ENCODE measurements at regions not wholly inside any gene's neighbourhood (a gene's known extent, or its start where the extent isn't known, plus 50 kb on each side); places are given as distances from the start of the nearest gene placed in this dataset.

- DNase-seq (ENCODE audit: low read depth, low spot score): no peak
- no peak for TF ChIP-seq ZNF274 (IDR thresholded peaks at IDR 0.05; ENCODE audit: low read depth, low read length)
- no peak for TF ChIP-seq YY1 (IDR thresholded peaks at IDR 0.05; ENCODE audit: insufficient read depth, insufficient read length)
- no peak for TF ChIP-seq SUZ12 (IDR thresholded peaks at IDR 0.05; ENCODE audit: extremely low read depth, insufficient read depth, insufficient read length)
- Histone ChIP-seq H3K36me3 (ENCODE audit: insufficient read depth, insufficient read length, low read length) (no peaks in the 10 kb centered on the region), H3K9me3 (ENCODE audit: insufficient read depth, low read length) (no peaks in the 10 kb centered on the region), H3K4me3 (ENCODE audit: insufficient read length, low read depth) (no peak overlapping the region), H3K9ac (ENCODE audit: insufficient read length, low read depth) (no peak overlapping the region), H3K27me3 (ENCODE audit: insufficient read depth, insufficient read length) (no peaks in the 10 kb centered on the region), H3K4me1 (ENCODE audit: insufficient read depth, insufficient read length) (no peaks in the 10 kb centered on the region)
Observed at GRCh38 chr4:145381163-145381562, 100.5 kb upstream of the SMAD1 start.

GRCh38 chr4:145380123-145380522 lies 101.5 kb upstream of the SMAD1 start:
- no peak overlapping the region for H3K4me3 ChIP-seq (ENCODE audit: insufficient read length, low read depth)
- no peak for DNase-seq (ENCODE audit: low read depth, low spot score)
- no peak overlapping the region for H3K9ac ChIP-seq (ENCODE audit: insufficient read length, low read depth)
- H3K36me3 ChIP-seq (ENCODE audit: insufficient read depth, insufficient read length, low read length): no peaks in the 10 kb centered on the region
- H3K27me3 ChIP-seq (ENCODE audit: insufficient read depth, insufficient read length): no peaks in the 10 kb centered on the region
- H3K4me1 ChIP-seq (ENCODE audit: insufficient read depth, insufficient read length): no peaks in the 10 kb centered on the region
- no peaks in the 10 kb centered on the region for H3K9me3 ChIP-seq (ENCODE audit: insufficient read depth, low read length)
- TF ChIP-seq SUZ12 (IDR thresholded peaks at IDR 0.05; ENCODE audit: extremely low read depth, insufficient read depth, insufficient read length) (no peak), ZNF274 (IDR thresholded peaks at IDR 0.05; ENCODE audit: low read depth, low read length) (no peak), YY1 (IDR thresholded peaks at IDR 0.05; ENCODE audit: insufficient read depth, insufficient read length) (no peak)

GRCh38 chr4:145375416-145375815 lies 106.2 kb upstream of the SMAD1 start:
- H3K4me1 ChIP-seq (ENCODE audit: insufficient read depth, insufficient read length): no peaks in the 10 kb centered on the region
- H3K9me3 ChIP-seq (ENCODE audit: insufficient read depth, low read length): no peaks in the 10 kb centered on the region
- no peak for DNase-seq (ENCODE audit: low read depth, low spot score)
- H3K36me3 ChIP-seq (ENCODE audit: insufficient read depth, insufficient read length, low read length): no peaks in the 10 kb centered on the region
- TF ChIP-seq YY1 (IDR thresholded peaks at IDR 0.05; ENCODE audit: insufficient read depth, insufficient read length) (no peak), ZNF274 (IDR thresholded peaks at IDR 0.05; ENCODE audit: low read depth, low read length) (no peak), SUZ12 (IDR thresholded peaks at IDR 0.05; ENCODE audit: extremely low read depth, insufficient read depth, insufficient read length) (no peak)
- no peak overlapping the region for H3K9ac ChIP-seq (ENCODE audit: insufficient read length, low read depth)
- H3K27me3 ChIP-seq (ENCODE audit: insufficient read depth, insufficient read length): no peaks in the 10 kb centered on the region
- H3K4me3 ChIP-seq (ENCODE audit: insufficient read length, low read depth): no peak overlapping the region

- Histone ChIP-seq H3K36me3 (ENCODE audit: insufficient read depth, insufficient read length, low read length) (no peaks in the 10 kb centered on the region), H3K9ac (ENCODE audit: insufficient read length, low read depth) (no peak overlapping the region), H3K4me1 (ENCODE audit: insufficient read depth, insufficient read length) (no peaks in the 10 kb centered on the region), H3K9me3 (ENCODE audit: insufficient read depth, low read length) (no peaks in the 10 kb centered on the region), H3K4me3 (ENCODE audit: insufficient read length, low read depth) (no peak overlapping the region), H3K27me3 (ENCODE audit: insufficient read depth, insufficient read length) (no peaks in the 10 kb centered on the region)
- TF ChIP-seq ZNF274 (IDR thresholded peaks at IDR 0.05; ENCODE audit: low read depth, low read length) (no peak), YY1 (IDR thresholded peaks at IDR 0.05; ENCODE audit: insufficient read depth, insufficient read length) (no peak), SUZ12 (IDR thresholded peaks at IDR 0.05; ENCODE audit: extremely low read depth, insufficient read depth, insufficient read length) (no peak)
- no peak for DNase-seq (ENCODE audit: low read depth, low spot score)
Observed at GRCh38 chr4:145352438-145353145, 129.1 kb upstream of the SMAD1 start.

DNA sequence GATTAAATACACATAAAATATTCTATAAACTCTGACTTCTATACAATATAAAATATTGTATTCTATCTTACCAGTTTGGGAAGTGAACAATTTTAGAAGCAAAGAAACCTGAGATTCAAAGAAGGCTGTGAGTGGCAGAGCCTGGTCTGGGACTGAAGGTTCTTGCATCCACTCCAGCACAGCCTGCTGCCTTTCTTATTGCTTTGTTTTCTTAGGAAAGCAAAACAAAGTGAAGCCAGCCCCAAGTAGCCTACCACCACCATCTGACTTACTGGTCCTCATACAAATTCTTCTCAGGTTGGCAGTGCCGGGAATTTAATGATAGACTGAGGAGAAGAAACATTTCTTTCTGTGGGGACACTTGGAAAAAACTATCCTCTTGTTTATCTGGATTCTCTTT lies 129.7 kb upstream of the SMAD1 start:
- H3K9ac ChIP-seq (ENCODE audit: insufficient read length, low read depth): no peak overlapping the region
- H3K4me3 ChIP-seq (ENCODE audit: insufficient read length, low read depth): no peak overlapping the region
- no peak for DNase-seq (ENCODE audit: low read depth, low spot score)
- H3K27me3 ChIP-seq (ENCODE audit: insufficient read depth, insufficient read length): no peaks in the 10 kb centered on the region
- TF ChIP-seq ZNF274 (IDR thresholded peaks at IDR 0.05; ENCODE audit: low read depth, low read length) (no peak), YY1 (IDR thresholded peaks at IDR 0.05; ENCODE audit: insufficient read depth, insufficient read length) (no peak), SUZ12 (IDR thresholded peaks at IDR 0.05; ENCODE audit: extremely low read depth, insufficient read depth, insufficient read length) (no peak)
- H3K36me3 ChIP-seq (ENCODE audit: insufficient read depth, insufficient read length, low read length): no peaks in the 10 kb centered on the region
- H3K9me3 ChIP-seq (ENCODE audit: insufficient read depth, low read length): no peaks in the 10 kb centered on the region
- no peaks in the 10 kb centered on the region for H3K4me1 ChIP-seq (ENCODE audit: insufficient read depth, insufficient read length)

DNA sequence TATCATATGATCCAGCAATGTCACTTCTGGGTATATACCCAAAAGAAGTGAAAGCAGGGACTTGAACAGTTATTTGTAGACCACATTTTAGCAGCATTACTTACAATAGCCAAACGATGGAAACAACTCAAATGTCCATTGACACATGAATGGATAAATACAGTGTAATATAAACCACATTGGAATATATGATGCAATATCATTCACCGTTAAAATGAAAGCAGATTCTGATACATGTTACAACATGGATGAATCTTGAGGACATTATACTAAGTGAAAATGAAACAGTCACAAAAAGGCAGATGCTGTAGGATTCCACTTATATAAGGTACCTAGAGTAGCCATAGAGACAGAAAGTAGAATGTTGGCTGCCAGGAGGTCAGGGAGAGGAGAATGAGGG lies 130.5 kb upstream of the SMAD1 start:
- Histone ChIP-seq H3K9ac (ENCODE audit: insufficient read length, low read depth) (no peak overlapping the region), H3K4me1 (ENCODE audit: insufficient read depth, insufficient read length) (no peaks in the 10 kb centered on the region), H3K4me3 (ENCODE audit: insufficient read length, low read depth) (no peak overlapping the region), H3K36me3 (ENCODE audit: insufficient read depth, insufficient read length, low read length) (no peaks in the 10 kb centered on the region), H3K27me3 (ENCODE audit: insufficient read depth, insufficient read length) (no peaks in the 10 kb centered on the region), H3K9me3 (ENCODE audit: insufficient read depth, low read length) (no peaks in the 10 kb centered on the region)
- DNase-seq (ENCODE audit: low read depth, low spot score): no peak
- TF ChIP-seq YY1 (IDR thresholded peaks at IDR 0.05; ENCODE audit: insufficient read depth, insufficient read length) (no peak), ZNF274 (IDR thresholded peaks at IDR 0.05; ENCODE audit: low read depth, low read length) (no peak), SUZ12 (IDR thresholded peaks at IDR 0.05; ENCODE audit: extremely low read depth, insufficient read depth, insufficient read length) (no peak)

DNA sequence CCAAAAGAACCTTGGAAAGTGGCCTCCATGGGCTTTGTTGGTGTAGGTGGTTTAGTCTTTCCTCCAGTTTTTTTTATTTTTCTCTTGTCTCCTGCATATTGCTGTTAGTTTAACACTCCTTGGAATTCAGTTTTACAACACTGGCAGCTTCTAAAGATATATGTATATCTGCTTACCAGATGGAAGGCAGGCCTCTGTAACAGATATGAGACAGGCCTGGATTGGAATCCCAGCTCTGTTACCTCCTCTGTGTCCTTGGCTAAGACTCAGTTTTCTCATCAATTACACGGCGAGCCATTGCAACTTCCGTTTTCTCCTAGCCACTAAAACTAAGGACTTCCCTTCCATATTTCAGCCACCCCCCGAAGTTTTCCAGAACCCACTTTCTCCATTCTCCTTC lies 133.4 kb upstream of the SMAD1 start:
- Histone ChIP-seq H3K9me3 (ENCODE audit: insufficient read depth, low read length) (no peaks in the 10 kb centered on the region), H3K36me3 (ENCODE audit: insufficient read depth, insufficient read length, low read length) (no peaks in the 10 kb centered on the region), H3K4me3 (ENCODE audit: insufficient read length, low read depth) (no peak overlapping the region), H3K27me3 (ENCODE audit: insufficient read depth, insufficient read length) (no peaks in the 10 kb centered on the region), H3K4me1 (ENCODE audit: insufficient read depth, insufficient read length) (no peaks in the 10 kb centered on the region), H3K9ac (ENCODE audit: insufficient read length, low read depth) (no peak overlapping the region)
- DNase-seq (ENCODE audit: low read depth, low spot score): no peak
- TF ChIP-seq YY1 (IDR thresholded peaks at IDR 0.05; ENCODE audit: insufficient read depth, insufficient read length): no peak
- TF ChIP-seq SUZ12 (IDR thresholded peaks at IDR 0.05; ENCODE audit: extremely low read depth, insufficient read depth, insufficient read length): no peak
- no peak for TF ChIP-seq ZNF274 (IDR thresholded peaks at IDR 0.05; ENCODE audit: low read depth, low read length)

Measured in NT2/D1 (cell line).